Gastroesophageal sphincter (tissue), 4 donors: ENCODE measurements at regions not wholly inside any gene's neighbourhood (a gene's known extent, or its start where the extent isn't known, plus 50 kb on each side); places are given as distances from the start of the nearest gene placed in this dataset.

Experiments used
- ATAC-seq: fragments of 150-250 bp; one replicate; pipeline ENCODE4 v1.9.1; 2016; ENCODE audit warnings: mild to moderate bottlenecking, moderate library complexity
- H3K27ac ChIP-seq, 4 donors: fragments of 200-600 bp; sonication (generic) in 3 of 4; 1 replicate in 3 of 4; 2 replicates in 1 of 4; pipeline ENCODE4 v1.5.1; 2016 to 2019
- H3K27me3 ChIP-seq: fragments of 200-600 bp; sonication (generic); one replicate; pipeline ENCODE4 v1.5.1; 2019
- H3K36me3 ChIP-seq, 2 donors: fragments of 200-600 bp; sonication (generic); one replicate each; pipeline ENCODE4 v1.5.1; 2019; ENCODE audit warnings: control low read depth in 1 of 2
- H3K4me1 ChIP-seq, 3 donors: fragments of 200-600 bp; sonication (generic); 1 replicate in 2 of 3; 2 replicates in 1 of 3; pipeline ENCODE4 v1.5.1; 2016 to 2019; ENCODE audit warnings: control low read depth in 2 of 3
- H3K4me3 ChIP-seq, 2 donors: fragments of 200-600 bp; sonication (generic); one replicate each; pipeline ENCODE4 v1.5.1; 2019; ENCODE audit warnings: mild to moderate bottlenecking in 1 of 2, moderate library complexity in 1 of 2
- H3K9me3 ChIP-seq, 3 donors: fragments of 200-600 bp; sonication (generic); one replicate each; pipeline ENCODE4 v1.5.1; 2017 to 2019; ENCODE audit warnings: control low read depth in 2 of 3
- CTCF ChIP-seq, 4 experiments: fragments of 200-600 bp in 2 of 4; fragments of 450-650 bp in 2 of 4; sonication (generic) in 1 of 4; IDR thresholded peaks; one replicate each; pipeline ENCODE4 v1.5.1; 2017 to 2019; ENCODE audit warnings: antibody characterized with exemption in 4 of 4, mild to moderate bottlenecking in 2 of 4, moderate library complexity in 2 of 4
- EP300 ChIP-seq: sonication (generic); formaldehyde crosslinking; IDR thresholded peaks from one replicate; pipeline ENCODE4 v1.6.1; 2017; ENCODE audit warnings: antibody characterized with exemption, mild to moderate bottlenecking
- POLR2A ChIP-seq, 2 donors: fragments of 450-650 bp; IDR thresholded peaks; one replicate each; pipeline ENCODE4 v1.6.1; 2017; ENCODE audit warnings: antibody characterized with exemption in 2 of 2, mild to moderate bottlenecking in 2 of 2, moderate library complexity in 1 of 2
- POLR2AphosphoS5 ChIP-seq: sonication (generic); formaldehyde crosslinking; IDR thresholded peaks from one replicate; pipeline ENCODE4 v1.6.1; 2017; ENCODE audit warnings: antibody characterized with exemption
- WGBS, 2 donors: methylation state at CpG; one replicate each; pipeline ENCODE4 v1.1.5; 2018; ENCODE audit warnings: low coverage in 1 of 2; 5-methylcytosine and 5-hydroxymethylcytosine counted together

- Histone ChIP-seq H3K4me1 (no peaks in the 10 kb centered on the region), H3K4me3 (no peak overlapping the region), H3K36me3 (no peaks in the 10 kb centered on the region), H3K9me3 (no peaks in the 10 kb centered on the region), H3K27me3 (no peaks in the 10 kb centered on the region), H3K27ac (no peak overlapping the region)
- no peak for ATAC-seq
- WGBS, 2 donors: 82 to 90% methylated on average over 1 to 2 of the region's 3 CpGs
- TF ChIP-seq EP300 (no peak), POLR2A (IDR thresholded peaks at IDR 0.05) (no peak), POLR2AphosphoS5 (no peak), CTCF (IDR thresholded peaks at IDR 0.05) (no peak)
Observed at GRCh38 chr18:25815659-25816058, 274.8 kb downstream of the SS18 start.

- Histone ChIP-seq H3K36me3 (no peaks in the 10 kb centered on the region), H3K4me1 (no peaks in the 10 kb centered on the region), H3K27ac (no peak overlapping the region), H3K27me3 (no peaks in the 10 kb centered on the region), H3K9me3 (no peaks in the 10 kb centered on the region), H3K4me3 (no peak overlapping the region)
- ATAC-seq: no peak
- WGBS, 2 donors: 67 to 82% methylated on average over 2 to 4 of the region's 4 CpGs
- TF ChIP-seq EP300: no peak
- no peak for TF ChIP-seq CTCF (IDR thresholded peaks at IDR 0.05)
- no peak for TF ChIP-seq POLR2AphosphoS5
- TF ChIP-seq POLR2A (IDR thresholded peaks at IDR 0.05): no peak
Observed at GRCh38 chr18:25814841-25815458, 275.5 kb downstream of the SS18 start.

- TF ChIP-seq EP300: no peak
- TF ChIP-seq POLR2AphosphoS5: no peak
- TF ChIP-seq CTCF (IDR thresholded peaks at IDR 0.05): no peak
- TF ChIP-seq POLR2A (IDR thresholded peaks at IDR 0.05): no peak
- H3K4me1 ChIP-seq: no peaks in the 10 kb centered on the region
- no peaks in the 10 kb centered on the region for H3K27me3 ChIP-seq
- no peaks in the 10 kb centered on the region for H3K36me3 ChIP-seq
- ATAC-seq: no peak
- no peak overlapping the region for H3K27ac ChIP-seq
- 31 to 35% methylated on average over 3 to 5 of the region's 5 CpGs for WGBS, 2 donors
- no peak overlapping the region for H3K4me3 ChIP-seq
- no peaks in the 10 kb centered on the region for H3K9me3 ChIP-seq
Observed at GRCh38 chr18:25813110-25813509, 277.3 kb downstream of the SS18 start.

GRCh38 chr18:25810736-25811135 lies 279.7 kb downstream of the SS18 start:
- Histone ChIP-seq H3K27ac (no peak overlapping the region), H3K4me3 (no peak overlapping the region), H3K4me1 (no peaks in the 10 kb centered on the region), H3K27me3 (no peaks in the 10 kb centered on the region), H3K9me3 (no peaks in the 10 kb centered on the region), H3K36me3 (no peaks in the 10 kb centered on the region)
- no peak for TF ChIP-seq POLR2A (IDR thresholded peaks at IDR 0.05)
- TF ChIP-seq POLR2AphosphoS5: no peak
- no peak for TF ChIP-seq EP300
- no peak for TF ChIP-seq CTCF (IDR thresholded peaks at IDR 0.05)
- 93% methylated on average over 3 of the region's 3 CpGs; no CpG with 5 or more reads in 1 of the 2 donors for WGBS, 2 donors
- no peak for ATAC-seq

- TF ChIP-seq CTCF (IDR thresholded peaks at IDR 0.05) (no peak), POLR2AphosphoS5 (no peak), EP300 (no peak), POLR2A (IDR thresholded peaks at IDR 0.05) (no peak)
- H3K4me1 ChIP-seq: no peaks in the 10 kb centered on the region
- no peak overlapping the region for H3K27ac ChIP-seq
- no peaks in the 10 kb centered on the region for H3K36me3 ChIP-seq
- WGBS, 2 donors: 56 to 78% methylated on average over 3 to 4 of the region's 4 CpGs
- H3K4me3 ChIP-seq: no peak overlapping the region
- peak; percentile 21 for ATAC-seq
- H3K9me3 ChIP-seq: no peaks in the 10 kb centered on the region
- H3K27me3 ChIP-seq: no peaks in the 10 kb centered on the region
Observed at GRCh38 chr18:25805939-25806338, 284.5 kb downstream of the SS18 start.
